ENCODE measurements at regions not wholly inside any gene's neighbourhood (a gene's known extent, or its start where the extent isn't known, plus 50 kb on each side); places are given as distances from the start of the nearest gene placed in this dataset.

- TF ChIP-seq REST (IDR thresholded peaks at IDR 0.05; ENCODE audit: insufficient replicate concordance, low read depth) (no peak), POLR2AphosphoS5 (IDR thresholded peaks at IDR 0.05; ENCODE audit: low read depth) (no peak), GABPA (IDR thresholded peaks at IDR 0.05; ENCODE audit: low read depth) (no peak), SPI1 (IDR thresholded peaks at IDR 0.05; ENCODE audit: borderline replicate concordance, low read depth) (no peak)
- DNase-seq (ENCODE audit: low read depth in 1 of 2, low spot score in 1 of 2), result no peak
- no peak overlapping the region for H3K4me3 ChIP-seq (replicated peaks; ENCODE audit: insufficient read depth, low read length)
- no peak overlapping the region for H3K27ac ChIP-seq (replicated peaks)
- no peaks in the 10 kb centered on the region for H3K27me3 ChIP-seq (ENCODE audit: insufficient read depth, poor library complexity, severe bottlenecking)
These were observed 79.0 kb upstream of the CELF2 start for GRCh38 chr10:10938676-10939075.

GRCh38 chr10:10941127-10941730 lies 76.4 kb upstream of the CELF2 start:
- TF ChIP-seq REST (IDR thresholded peaks at IDR 0.05; ENCODE audit: insufficient replicate concordance, low read depth), result no peak
- TF ChIP-seq POLR2AphosphoS5 (IDR thresholded peaks at IDR 0.05; ENCODE audit: low read depth), result no peak
- TF ChIP-seq CTCF (IDR thresholded peaks at IDR 0.05; ENCODE audit: insufficient read depth, low read length), result no peak
- Histone ChIP-seq H3K27me3 (ENCODE audit: insufficient read depth, poor library complexity, severe bottlenecking) (no peaks in the 10 kb centered on the region), H3K4me3 (replicated peaks; ENCODE audit: insufficient read depth, low read length) (no peak overlapping the region), H3K27ac (replicated peaks) (no peak overlapping the region)
- no peak for DNase-seq (ENCODE audit: low read depth in 1 of 2, low spot score in 1 of 2)

- DNase-seq (ENCODE audit: low read depth in 1 of 2, low spot score in 1 of 2), result no peak
- TF ChIP-seq SPI1 (IDR thresholded peaks at IDR 0.05; ENCODE audit: borderline replicate concordance, low read depth) (no peak), POLR2AphosphoS5 (IDR thresholded peaks at IDR 0.05; ENCODE audit: low read depth) (no peak), GABPA (IDR thresholded peaks at IDR 0.05; ENCODE audit: low read depth) (no peak), CTCF (IDR thresholded peaks at IDR 0.05; ENCODE audit: insufficient read depth, low read length) (no peak), REST (IDR thresholded peaks at IDR 0.05; ENCODE audit: insufficient replicate concordance, low read depth) (no peak)
- Histone ChIP-seq H3K27ac (replicated peaks) (no peak overlapping the region), H3K4me3 (replicated peaks; ENCODE audit: insufficient read depth, low read length) (no peak overlapping the region), H3K27me3 (ENCODE audit: insufficient read depth, poor library complexity, severe bottlenecking) (no peaks in the 10 kb centered on the region)
These were observed 75.2 kb upstream of the CELF2 start for GRCh38 chr10:10942441-10942840.

Measured in HL-60 (cell line).